Calu3 (cell line): ENCODE measurements at regions not wholly inside any gene's neighbourhood (a gene's known extent, or its start where the extent isn't known, plus 50 kb on each side); places are given as distances from the start of the nearest gene placed in this dataset.

Experiments used
- BruUV-seq: library from RNA; stranded (reverse); fragments of 400-500 nt; replicated peaks from 2 replicates; lab custom pipeline; 2021; lab: Mats Ljungman, UMichigan
- CTCF ChIA-PET: fragments of 300-600 bp; sonication (Branson Sonifier 250); formaldehyde crosslinking; loops from one replicate; lab custom pipeline; 2022; ENCODE audit warnings: antibody characterized with exemption; lab: Charles Lee
- DNase-seq: peaks from one replicate; pipeline ENCODE4 v3.0.0; 2022
- H3K27ac Mint-ChIP-seq: one replicate; pipeline ENCODE4 v1.8.0; 2022; ENCODE audit warnings: mixed read lengths; ENCODE audit not compliant: unreplicated experiment
- H3K27me3 Mint-ChIP-seq: one replicate; pipeline ENCODE4 v1.8.0; 2022; ENCODE audit warnings: mixed read lengths; ENCODE audit not compliant: unreplicated experiment
- H3K36me3 Mint-ChIP-seq: one replicate; pipeline ENCODE4 v1.8.0; 2022; ENCODE audit warnings: mild to moderate bottlenecking, moderate library complexity, mixed read lengths; ENCODE audit not compliant: insufficient read depth, unreplicated experiment
- H3K4me1 Mint-ChIP-seq: one replicate; pipeline ENCODE4 v1.8.0; 2022; ENCODE audit warnings: mild to moderate bottlenecking, low read depth, mixed read lengths; ENCODE audit not compliant: unreplicated experiment
- H3K4me3 Mint-ChIP-seq: one replicate; pipeline ENCODE4 v1.8.0; 2022; ENCODE audit warnings: mild to moderate bottlenecking, low read depth, moderate library complexity, mixed read lengths; ENCODE audit not compliant: unreplicated experiment
- H3K9me3 Mint-ChIP-seq: one replicate; pipeline ENCODE4 v1.8.0; 2022; ENCODE audit warnings: low read depth, mixed read lengths; ENCODE audit not compliant: unreplicated experiment
- CTCF ChIP-seq: fragments of 200-600 bp; IDR thresholded peaks from one replicate; pipeline ENCODE4 v1.8.0; 2022; ENCODE audit warnings: antibody characterized with exemption; ENCODE audit not compliant: unreplicated experiment
- intact Hi-C: fragments of 100-400 bp; cut with micrococcal nuclease; formaldehyde crosslinking; loops from one replicate; pipeline ENCODE4 v1.10.0; 2022; ENCODE audit not compliant: unreplicated experiment

- no peak overlapping the region for H3K27ac Mint-ChIP-seq
- intact Hi-C loops, result no loop called here
- no peaks in the 10 kb centered on the region for H3K9me3 Mint-ChIP-seq
- H3K4me3 Mint-ChIP-seq, result no peak overlapping the region
- no peaks in the 10 kb centered on the region for H3K4me1 Mint-ChIP-seq
- H3K36me3 Mint-ChIP-seq, result no peaks in the 10 kb centered on the region
- no peak for DNase-seq
- BruUV-seq, result no TSS peak
- no peaks in the 10 kb centered on the region for H3K27me3 Mint-ChIP-seq
- CTCF ChIA-PET, result interaction anchor here (0.7 kb wide), 1 partner anchor 1525 kb away, joined by 3 read pairs; no protein-coding TSS in a partner anchor
- no peak for TF ChIP-seq CTCF
Measured at GRCh38 chr1:188122646-188123045, 1293.9 kb downstream of the PLA2G4A start.

GRCh38 chr1:188127507-188127906 lies 1298.8 kb downstream of the PLA2G4A start:
- no TSS peak for BruUV-seq
- no peaks in the 10 kb centered on the region for H3K27me3 Mint-ChIP-seq
- no peak for DNase-seq

GRCh38 chr1:188128761-188129160 lies 1300.0 kb downstream of the PLA2G4A start:
- H3K4me3 Mint-ChIP-seq, result no peak overlapping the region
- no peaks in the 10 kb centered on the region for H3K4me1 Mint-ChIP-seq
- intact Hi-C loops, result no loop called here
- BruUV-seq, result no TSS peak
- CTCF ChIA-PET, result no interaction called here
- TF ChIP-seq CTCF, result no peak
- no peaks in the 10 kb centered on the region for H3K36me3 Mint-ChIP-seq
- no peak overlapping the region for H3K27ac Mint-ChIP-seq
- no peaks in the 10 kb centered on the region for H3K27me3 Mint-ChIP-seq
- H3K9me3 Mint-ChIP-seq, result no peaks in the 10 kb centered on the region
- DNase-seq, result no peak

More at GRCh38 chr1:188127507-188127906, 1298.8 kb downstream of the PLA2G4A start:
- TF ChIP-seq CTCF, result no peak
- Mint-ChIP-seq H3K4me3 (no peak overlapping the region), H3K9me3 (no peaks in the 10 kb centered on the region), H3K36me3 (no peaks in the 10 kb centered on the region), H3K4me1 (no peaks in the 10 kb centered on the region), H3K27ac (no peak overlapping the region)
- CTCF ChIA-PET, result interaction anchor here (1.1 kb wide), 1 partner anchor 10 kb away, joined by 3 read pairs; no protein-coding TSS in a partner anchor
- intact Hi-C loops, result no loop called here

GRCh38 chr1:188129856-188130838 lies 1301.4 kb downstream of the PLA2G4A start:
- Mint-ChIP-seq H3K27me3 (no peaks in the 10 kb centered on the region), H3K4me3 (no peak overlapping the region), H3K4me1 (no peaks in the 10 kb centered on the region), H3K27ac (no peak overlapping the region), H3K36me3 (no peaks in the 10 kb centered on the region), H3K9me3 (no peaks in the 10 kb centered on the region)
- intact Hi-C loops, result no loop called here
- DNase-seq, result no peak
- CTCF ChIA-PET, result interaction anchor here (0.6 kb wide), 1 partner anchor 1725 kb away, joined by 3 read pairs; no protein-coding TSS in a partner anchor
- BruUV-seq, result no TSS peak
- no peak for TF ChIP-seq CTCF
